A549 (cell line): ENCODE measurements at regions not wholly inside any gene's neighbourhood (a gene's known extent, or its start where the extent isn't known, plus 50 kb on each side); places are given as distances from the start of the nearest gene placed in this dataset.

ENCODE experiments used
- E2F6 ChIP-seq: IDR thresholded peaks from 2 replicates; pipeline ENCODE4 v1.6.1; 2012; ENCODE audit warnings: low read depth, borderline replicate concordance
- MYC ChIP-seq: IDR thresholded peaks from 2 replicates; pipeline ENCODE4 v1.6.1; 2012; ENCODE audit warnings: mild to moderate bottlenecking, inconsistent platforms, low read length, improper control_type of control experiment, borderline replicate concordance
- POLR2A ChIP-seq: IDR thresholded peaks from 2 replicates; pipeline ENCODE4 v1.6.1; 2012; ENCODE audit warnings: mild to moderate bottlenecking, low read length

DNA sequence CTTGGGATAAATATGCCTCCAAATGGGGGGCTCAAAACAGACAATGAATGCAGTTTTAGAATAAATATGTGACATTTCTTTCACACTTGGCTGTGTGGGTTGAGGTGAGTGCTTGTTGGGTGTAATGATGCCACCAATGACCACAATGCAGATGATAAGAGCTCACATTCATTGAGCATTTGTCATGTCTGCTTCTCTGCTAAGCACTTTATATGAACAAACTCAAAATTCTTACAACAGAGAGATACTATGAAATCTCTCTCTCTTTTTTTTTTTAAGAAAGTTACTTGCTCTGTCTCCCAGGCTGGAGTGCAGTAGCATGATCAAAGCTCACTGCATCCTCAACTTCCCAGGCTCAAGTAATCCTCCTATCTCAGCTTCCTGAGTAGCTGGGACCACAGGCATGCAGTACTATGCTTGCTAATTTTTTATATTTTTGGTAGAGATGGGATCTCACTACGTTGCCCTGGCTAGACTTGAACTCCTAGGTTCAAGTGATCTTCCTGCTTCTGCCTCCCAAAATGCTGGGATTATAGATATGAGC is 185.4 kb downstream of the JCAD start:
- no peak for TF ChIP-seq POLR2A
- no peak for TF ChIP-seq MYC
- TF ChIP-seq E2F6 = no peak
